ENCODE measurements at regions not wholly inside any gene's neighbourhood (a gene's known extent, or its start where the extent isn't known, plus 50 kb on each side); places are given as distances from the start of the nearest gene placed in this dataset.

- peak; percentile 18 for DNase-seq (ENCODE audit: low read depth)
- TF ChIP-seq CTCF (conservative IDR thresholded peaks at IDR 0.05; ENCODE audit: low read depth, low read length) = no peak
- H3K4me3 ChIP-seq (ENCODE audit: low read depth, low read length) = no peak overlapping the region
Measured at GRCh38 chr12:24198936-24199671, 249.6 kb upstream of the SOX5 start.

DNA sequence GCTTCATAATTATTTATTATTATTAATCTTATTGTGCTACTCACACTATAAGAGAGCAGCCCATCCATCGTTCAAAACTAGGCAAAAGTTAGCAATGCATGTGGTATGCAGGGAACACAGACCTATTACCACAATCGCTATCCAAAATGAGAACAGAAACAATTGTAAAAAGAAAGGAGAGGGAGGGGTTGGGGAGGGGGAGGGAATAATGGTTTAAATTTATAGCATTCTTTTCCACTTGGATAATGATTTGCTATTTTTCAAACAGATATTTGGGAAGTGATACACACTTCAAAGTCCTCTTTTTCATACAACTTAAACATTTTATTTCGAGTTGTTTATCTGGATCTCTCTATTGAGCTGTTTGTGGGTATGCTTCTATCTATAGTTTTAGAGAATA is 248.6 kb upstream of the SOX5 start:
- no peak for TF ChIP-seq CTCF (conservative IDR thresholded peaks at IDR 0.05; ENCODE audit: low read depth, low read length)
- H3K4me3 ChIP-seq (ENCODE audit: low read depth, low read length) = no peak overlapping the region
- peak; percentile 60 for DNase-seq (ENCODE audit: low read depth)

- no peak overlapping the region for H3K4me3 ChIP-seq (ENCODE audit: low read depth, low read length)
- DNase-seq (ENCODE audit: low read depth) = no peak
- TF ChIP-seq CTCF (conservative IDR thresholded peaks at IDR 0.05; ENCODE audit: low read depth, low read length) = no peak
Measured at GRCh38 chr12:24197532-24197931, 248.1 kb upstream of the SOX5 start.

DNA sequence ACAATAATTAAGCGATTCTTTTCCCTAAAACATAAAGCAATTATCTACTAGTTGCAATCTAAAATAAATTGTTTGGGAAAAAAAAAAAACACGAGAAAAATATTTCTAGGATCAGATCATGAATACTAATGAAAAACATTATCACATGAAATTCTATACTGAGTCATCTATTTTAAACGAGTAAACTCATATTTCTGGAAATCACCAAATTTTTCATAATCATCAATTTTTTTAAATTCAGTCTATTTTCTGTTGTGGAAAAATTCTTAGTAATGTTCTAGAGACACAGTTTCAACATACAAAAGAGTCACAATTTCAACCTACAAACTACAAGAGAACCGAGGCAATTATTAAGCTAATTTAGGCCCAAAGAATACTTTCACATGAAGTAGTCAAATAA is 245.6 kb upstream of the SOX5 start:
- no peak overlapping the region for H3K4me3 ChIP-seq (ENCODE audit: low read depth, low read length)
- no peak for DNase-seq (ENCODE audit: low read depth)
- no peak for TF ChIP-seq CTCF (conservative IDR thresholded peaks at IDR 0.05; ENCODE audit: low read depth, low read length)

DNA sequence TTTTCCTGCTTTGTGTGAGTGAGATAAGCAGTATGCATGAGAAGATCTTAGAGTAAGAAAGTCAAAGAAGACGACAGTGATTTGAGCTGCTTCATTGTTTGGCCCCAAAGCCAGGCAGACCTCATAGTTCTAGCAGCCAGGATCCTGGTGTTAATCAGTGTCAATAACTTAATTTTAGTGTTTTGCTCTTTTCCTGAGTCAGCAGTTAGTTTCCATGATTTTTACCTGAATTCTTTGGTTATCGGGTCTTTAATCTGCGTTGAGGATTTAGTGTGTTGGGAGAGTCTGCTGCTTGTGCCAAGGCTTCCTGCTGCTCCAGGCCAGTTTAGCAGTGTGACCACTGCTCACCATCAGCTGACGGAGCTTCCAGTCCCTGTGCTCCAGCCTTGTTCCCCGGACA is 241.6 kb upstream of the SOX5 start:
- no peak for TF ChIP-seq CTCF (conservative IDR thresholded peaks at IDR 0.05; ENCODE audit: low read depth, low read length)
- no peak overlapping the region for H3K4me3 ChIP-seq (ENCODE audit: low read depth, low read length)
- no peak for DNase-seq (ENCODE audit: low read depth)

- DNase-seq (ENCODE audit: low read depth) = no peak
- no peak for TF ChIP-seq CTCF (conservative IDR thresholded peaks at IDR 0.05; ENCODE audit: low read depth, low read length)
- no peak overlapping the region for H3K4me3 ChIP-seq (ENCODE audit: low read depth, low read length)
Measured at GRCh38 chr12:24185782-24186181, 236.3 kb upstream of the SOX5 start.

DNA sequence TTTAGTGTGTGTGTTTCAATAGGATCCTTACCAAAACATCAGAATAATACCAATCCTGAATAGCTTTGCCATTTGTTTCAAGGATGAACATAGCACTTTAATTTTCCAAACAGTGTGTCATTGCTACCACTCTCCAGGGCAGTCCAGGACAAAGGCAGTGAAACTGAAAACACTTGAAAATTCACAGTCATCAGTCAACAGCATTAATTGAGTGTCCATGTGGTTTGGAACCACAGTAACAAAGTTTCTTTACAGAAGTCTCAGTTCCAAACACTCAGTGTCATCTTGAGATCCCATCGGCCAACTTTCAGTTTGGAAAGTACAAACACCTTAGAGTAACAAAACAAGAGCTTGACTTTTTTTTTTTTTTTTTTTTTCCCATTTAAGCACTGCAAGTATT is 228.4 kb upstream of the SOX5 start:
- TF ChIP-seq CTCF (conservative IDR thresholded peaks at IDR 0.05; ENCODE audit: low read depth, low read length) = no peak
- H3K4me3 ChIP-seq (ENCODE audit: low read depth, low read length) = no peak overlapping the region
- DNase-seq (ENCODE audit: low read depth) = no peak

All from choroid plexus epithelial cell (primary cell).